ENCODE measurements at regions not wholly inside any gene's neighbourhood (a gene's known extent, or its start where the extent isn't known, plus 50 kb on each side); places are given as distances from the start of the nearest gene placed in this dataset.

GRCh38 chr2:176388861-176389260, 119.6 kb downstream of the MTX2 start:
- DNase-seq = no peak

GRCh38 chr2:176390276-176391147, 121.3 kb downstream of the MTX2 start:
- no peak for DNase-seq

DNA sequence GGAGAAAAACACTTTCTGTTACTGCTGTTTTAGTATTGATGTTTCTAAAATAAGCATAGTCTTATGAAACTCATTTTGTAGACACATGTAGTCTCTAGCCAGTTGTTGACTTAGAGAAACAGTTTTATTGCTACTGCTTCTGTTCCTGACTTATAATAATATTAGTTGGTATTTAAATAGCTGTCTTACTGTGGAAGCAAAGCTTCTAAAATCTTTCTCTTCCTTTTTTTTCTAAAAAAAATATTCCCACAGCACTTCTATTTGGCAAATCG, 121.8 kb downstream of the MTX2 start:
- DNase-seq = no peak

DNA sequence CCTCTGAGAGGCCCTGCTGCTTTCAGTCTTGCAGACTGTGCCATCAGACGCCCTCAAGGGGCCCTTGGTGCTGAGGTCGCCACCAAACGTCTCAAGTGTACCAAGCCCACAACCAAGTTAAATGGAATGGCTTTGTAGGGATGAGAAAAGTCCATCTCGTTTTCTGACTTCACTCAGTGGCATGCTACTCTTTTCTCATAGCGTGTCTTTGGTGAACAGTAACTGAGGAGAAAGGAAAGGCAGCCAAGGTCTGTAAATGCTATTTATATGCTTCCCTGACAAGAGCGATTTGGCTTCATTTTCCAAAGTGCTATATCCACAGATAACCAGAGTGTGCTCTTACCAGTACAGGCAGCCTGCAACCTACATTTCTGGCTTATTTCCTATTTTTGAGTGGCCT, 123.0 kb downstream of the MTX2 start:
- no peak for DNase-seq

DNA sequence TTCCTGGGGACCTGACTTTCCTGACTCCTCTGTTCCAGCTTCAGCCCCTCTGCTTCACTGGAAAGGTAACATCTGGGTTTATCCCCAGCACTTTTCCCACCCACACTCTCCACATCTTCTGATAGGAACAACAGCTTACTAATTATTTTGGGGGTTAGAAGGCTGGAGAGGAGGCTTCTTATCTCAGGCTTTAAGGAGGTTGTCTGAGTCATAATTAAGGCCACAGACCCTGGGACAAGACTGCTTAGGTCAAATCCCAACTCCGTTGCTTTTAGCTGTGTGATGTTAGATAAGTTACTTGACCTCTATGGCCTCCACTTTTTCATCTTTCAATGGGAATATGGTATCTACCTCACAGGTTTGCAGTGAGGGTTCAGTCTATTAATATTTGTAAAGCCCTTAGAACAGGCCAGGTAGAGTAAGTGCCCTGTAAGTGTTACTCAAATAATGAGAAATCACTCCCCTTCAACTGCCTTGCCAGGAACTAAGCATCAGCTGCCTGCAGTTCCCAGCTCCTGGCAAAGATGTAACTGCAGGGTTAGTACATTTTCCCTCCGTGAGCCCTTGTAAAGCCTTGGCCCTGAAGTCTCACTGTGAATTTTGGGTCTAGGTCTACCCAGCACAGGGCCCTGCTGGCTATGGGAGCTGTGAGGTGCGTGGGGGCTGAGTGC, 123.6 kb downstream of the MTX2 start:
- no peak for DNase-seq

- DNase-seq = no peak
Measured at GRCh38 chr2:176395273-176395854, 126.1 kb downstream of the MTX2 start.

GRCh38 chr2:176398243-176399073, 129.2 kb downstream of the MTX2 start:
- no peak for DNase-seq

DNA sequence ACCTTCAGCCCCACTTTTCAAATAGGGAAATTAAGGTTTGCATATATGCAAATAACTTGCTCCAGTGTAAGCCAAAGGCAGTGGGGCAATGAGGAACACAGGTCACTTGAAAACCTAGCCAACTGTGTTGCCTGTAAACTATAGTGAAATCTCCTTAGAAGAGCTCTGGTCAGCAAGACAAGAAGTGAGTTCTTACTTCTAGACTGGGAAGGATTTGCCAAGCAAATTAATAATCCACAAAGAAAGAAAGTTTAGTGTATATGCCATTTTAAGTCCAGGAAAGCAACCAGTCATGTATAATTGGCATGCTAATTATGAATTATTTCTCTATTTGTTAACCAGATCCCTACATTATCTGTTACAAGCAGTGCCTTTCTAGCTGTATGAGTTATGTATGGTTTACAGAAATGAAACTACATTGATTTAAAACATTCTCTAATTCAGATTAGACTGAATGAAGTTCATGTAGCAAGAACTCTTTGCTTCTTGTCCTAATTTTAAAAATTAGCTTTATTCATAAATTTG, 129.9 kb downstream of the MTX2 start:
- no peak for DNase-seq

GRCh38 chr2:176405477-176405876, 136.2 kb downstream of the MTX2 start:
- no peak for DNase-seq

DNA sequence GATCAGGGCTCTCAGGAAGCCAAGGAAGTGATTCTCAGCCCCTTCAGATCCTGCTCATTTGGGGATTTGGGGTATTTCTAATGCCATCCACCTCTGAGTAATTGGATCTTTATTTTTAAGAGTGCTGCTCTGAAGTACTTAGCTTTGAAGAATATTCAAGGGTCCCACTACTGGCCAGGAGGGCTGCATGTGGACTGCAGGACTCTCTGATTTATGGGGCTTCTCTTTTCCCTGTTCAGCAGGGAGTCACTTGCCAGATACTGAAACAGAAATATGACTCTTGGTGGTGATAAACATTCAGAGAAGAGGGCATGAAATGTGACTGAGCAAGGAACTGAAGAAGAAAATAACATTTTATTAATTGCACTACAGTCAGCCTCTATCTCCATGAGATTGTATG, 138.5 kb downstream of the MTX2 start:
- DNase-seq = no peak

- no peak for DNase-seq
Measured at GRCh38 chr2:176409671-176410070, 140.4 kb downstream of the MTX2 start.

- no peak for DNase-seq
Measured at GRCh38 chr2:176412136-176412535, 142.9 kb downstream of the MTX2 start.

DNA sequence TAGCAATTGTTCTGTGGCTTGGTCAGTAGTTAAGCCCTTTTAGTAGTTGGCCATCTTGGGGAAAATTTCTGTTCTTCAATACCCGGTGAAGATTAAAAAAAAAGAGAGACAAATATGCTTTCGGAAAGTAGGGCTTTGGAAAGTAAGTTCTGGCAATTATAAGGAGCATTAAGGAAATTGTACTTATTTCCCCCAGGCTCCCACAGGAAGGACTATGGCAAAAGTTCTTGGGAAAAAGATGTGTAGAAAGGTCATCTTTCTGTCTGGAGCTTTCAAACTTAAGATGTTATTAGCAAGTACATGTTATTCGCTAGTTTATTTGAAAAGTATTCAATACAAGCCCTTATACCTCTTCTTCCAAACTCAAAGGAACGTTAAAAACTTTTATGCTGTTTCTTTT, 144.5 kb downstream of the MTX2 start:
- DNase-seq = no peak

GRCh38 chr2:176414641-176415040, 145.4 kb downstream of the MTX2 start:
- no peak for DNase-seq

DNA sequence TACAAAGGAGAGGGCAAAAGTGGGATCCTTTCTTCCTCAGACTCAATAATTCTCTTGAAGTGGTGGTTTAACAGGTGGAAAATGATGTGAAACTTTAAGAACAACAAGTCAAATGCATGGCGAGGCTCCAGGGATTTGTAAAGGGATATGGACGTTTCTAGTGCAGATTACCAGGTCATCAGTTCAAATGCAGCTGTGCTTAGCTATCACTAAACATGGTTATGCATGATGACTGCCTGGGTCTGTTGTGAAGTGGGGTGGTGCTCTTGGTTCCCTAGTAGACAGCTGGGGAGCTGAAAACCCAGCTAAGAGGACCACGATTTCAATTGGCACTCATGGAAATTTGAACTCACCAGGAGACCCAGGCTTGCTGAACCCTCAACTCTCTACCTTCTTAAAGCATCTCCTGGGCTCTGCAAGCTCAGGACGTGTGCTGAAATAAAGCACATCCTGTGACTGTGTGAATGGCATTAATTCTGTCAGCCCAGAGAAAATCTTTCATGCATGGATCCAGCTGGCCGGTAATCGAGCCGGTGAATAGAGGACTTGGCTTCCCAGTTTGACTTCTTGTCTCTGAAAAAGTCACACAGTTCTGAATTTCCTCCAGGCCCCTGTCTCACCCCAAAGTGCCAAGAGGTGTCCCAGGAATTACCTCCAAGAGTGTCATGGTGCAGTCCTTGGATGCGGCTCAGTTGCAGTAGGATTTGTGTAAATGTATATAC, 146.1 kb downstream of the MTX2 start:
- no peak for DNase-seq

DNA sequence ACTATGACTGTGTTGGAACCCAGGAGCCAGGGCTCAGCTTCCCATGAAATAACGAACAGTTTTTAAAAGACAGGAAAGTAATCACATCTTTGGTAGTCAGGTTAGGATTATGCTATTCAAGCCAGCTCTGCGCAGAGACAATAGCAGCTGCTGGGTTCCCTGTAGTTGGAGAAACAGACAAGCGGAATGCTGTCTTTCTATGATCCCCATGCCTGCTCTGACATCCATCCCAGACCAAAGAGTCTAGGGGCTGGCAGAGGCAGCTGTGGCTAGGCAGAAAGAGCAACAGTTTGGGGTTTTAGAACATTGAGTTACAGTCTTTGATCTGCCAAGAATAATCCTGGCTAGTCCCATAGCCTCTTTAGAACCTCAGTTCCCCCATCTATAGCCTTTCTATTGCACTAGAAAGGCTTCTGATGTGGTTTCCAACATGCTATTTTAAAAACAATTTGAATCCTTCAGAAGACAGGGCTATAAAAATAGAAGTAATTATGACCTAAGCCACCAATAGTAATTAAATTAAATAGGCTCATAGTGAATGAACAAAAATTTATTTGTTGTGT, 146.8 kb downstream of the MTX2 start:
- DNase-seq = no peak

DNA sequence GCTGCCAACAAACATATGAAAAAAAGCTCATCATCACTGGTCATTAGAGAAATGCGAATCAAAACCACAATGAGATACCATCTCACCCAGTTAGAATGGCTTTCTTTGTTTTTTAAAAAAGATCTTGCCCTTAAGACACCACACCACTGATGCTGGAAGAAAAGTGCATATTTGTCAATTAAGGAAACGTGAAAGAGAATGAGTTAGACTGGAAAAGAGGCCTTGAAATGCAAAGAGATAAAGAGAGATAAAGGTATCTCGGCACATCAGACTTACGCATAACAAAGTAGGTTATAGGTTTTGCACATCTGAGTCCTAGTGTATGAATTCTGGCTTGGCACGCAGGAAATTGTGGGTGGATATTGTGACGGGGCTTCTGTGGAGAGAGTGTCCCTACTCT, 149.5 kb downstream of the MTX2 start:
- no peak for DNase-seq

DNA sequence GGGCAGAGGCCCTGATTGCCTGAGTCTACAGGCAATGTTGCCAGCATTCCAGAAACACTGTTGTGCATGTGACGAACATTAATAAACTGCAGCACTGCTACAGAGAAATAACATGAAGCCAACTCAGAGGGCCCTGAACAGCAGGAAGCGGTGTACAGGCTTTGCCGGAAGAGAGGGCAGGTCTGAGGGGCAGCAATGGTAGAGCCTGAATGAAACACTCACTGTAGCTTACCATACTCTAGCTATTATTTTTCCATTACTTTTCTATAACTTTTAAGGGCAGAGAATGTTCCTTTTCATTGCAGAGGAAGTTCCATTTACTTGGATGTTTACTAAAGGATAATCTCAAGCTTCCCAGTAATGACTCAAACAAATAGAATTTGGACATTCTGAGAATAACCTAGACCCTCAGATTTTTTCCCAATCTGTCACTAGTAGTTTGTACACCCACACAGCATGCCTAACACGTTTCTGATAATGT, 150.4 kb downstream of the MTX2 start:
- no peak for DNase-seq

GRCh38 chr2:176421297-176422050, 152.2 kb downstream of the MTX2 start:
- no peak for DNase-seq

DNA sequence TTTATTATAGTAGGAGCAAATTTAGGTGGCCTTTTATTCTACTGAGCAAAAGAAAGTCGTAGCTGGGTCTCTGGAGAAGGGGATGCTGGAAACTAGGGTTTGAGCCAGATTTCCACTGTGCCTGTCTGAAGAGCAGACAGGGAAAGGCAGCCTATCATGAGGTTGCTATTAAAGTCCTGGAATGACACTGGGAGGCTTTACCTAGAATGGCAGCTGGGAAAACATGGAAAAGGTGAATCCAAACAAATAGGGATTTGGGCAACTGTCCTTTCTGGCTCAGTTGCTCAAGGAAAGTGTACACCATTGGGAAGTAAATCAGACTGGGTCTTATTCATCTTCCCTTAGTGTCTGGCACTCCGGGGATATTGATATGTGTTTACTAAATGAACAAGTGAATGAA, 154.6 kb downstream of the MTX2 start:
- no peak for DNase-seq

DNA sequence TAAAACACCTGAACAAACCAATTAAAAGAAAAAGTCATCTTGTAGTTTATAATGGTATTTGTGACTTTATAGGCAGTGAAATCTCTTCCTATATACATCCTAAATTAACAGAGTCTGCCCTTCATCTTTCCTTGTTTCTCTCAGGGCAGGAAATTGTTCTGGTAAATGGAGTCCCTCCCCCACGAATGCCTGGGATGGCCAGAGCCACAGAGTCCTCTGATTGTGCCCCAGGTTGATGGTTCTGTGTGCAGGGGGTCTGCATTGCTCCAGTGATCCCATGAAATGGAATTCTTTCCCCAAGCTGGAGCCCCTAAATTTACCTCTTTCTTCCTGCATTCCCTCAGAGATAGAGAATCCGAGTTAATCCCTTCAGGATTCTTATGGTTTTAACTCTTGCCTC, 155.5 kb downstream of the MTX2 start:
- no peak for DNase-seq

Data from hematopoietic multipotent progenitor cell treated with erythropoietin and hydrocortisone succinate and interleukin-3 and kit ligand, for 4 days (in vitro differentiated cells).